DMS114 treated with DMSO at 0.1 percent for 48 hours (cell line): ENCODE measurements at regions not wholly inside any gene's neighbourhood (a gene's known extent, or its start where the extent isn't known, plus 50 kb on each side); places are given as distances from the start of the nearest gene placed in this dataset.

Experiments used
- DNase-seq: peaks from one replicate; lab custom pipeline; 2025; ENCODE audit not compliant: unreplicated experiment; lab: John Stamatoyannopoulos, UW

DNA sequence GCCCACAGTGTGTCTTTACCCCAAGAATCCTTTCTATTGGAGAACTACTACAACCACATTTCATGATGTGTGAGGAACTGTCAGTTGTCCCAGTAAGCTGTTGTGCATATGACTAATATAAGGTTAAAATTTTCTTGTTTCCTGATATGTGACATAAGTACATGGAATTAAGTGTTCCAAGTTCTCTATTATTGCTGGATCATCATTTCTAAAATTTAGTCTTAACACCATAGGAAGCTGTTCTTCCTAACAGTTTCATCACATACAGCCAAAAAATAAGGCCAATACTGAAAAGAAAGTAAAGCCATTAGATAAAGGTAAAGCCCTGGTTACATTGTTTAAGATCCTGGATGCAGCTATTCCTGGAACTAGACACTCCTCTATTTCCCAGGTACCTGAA, 620.9 kb upstream of the CDH8 start:
- DNase-seq = no peak

DNA sequence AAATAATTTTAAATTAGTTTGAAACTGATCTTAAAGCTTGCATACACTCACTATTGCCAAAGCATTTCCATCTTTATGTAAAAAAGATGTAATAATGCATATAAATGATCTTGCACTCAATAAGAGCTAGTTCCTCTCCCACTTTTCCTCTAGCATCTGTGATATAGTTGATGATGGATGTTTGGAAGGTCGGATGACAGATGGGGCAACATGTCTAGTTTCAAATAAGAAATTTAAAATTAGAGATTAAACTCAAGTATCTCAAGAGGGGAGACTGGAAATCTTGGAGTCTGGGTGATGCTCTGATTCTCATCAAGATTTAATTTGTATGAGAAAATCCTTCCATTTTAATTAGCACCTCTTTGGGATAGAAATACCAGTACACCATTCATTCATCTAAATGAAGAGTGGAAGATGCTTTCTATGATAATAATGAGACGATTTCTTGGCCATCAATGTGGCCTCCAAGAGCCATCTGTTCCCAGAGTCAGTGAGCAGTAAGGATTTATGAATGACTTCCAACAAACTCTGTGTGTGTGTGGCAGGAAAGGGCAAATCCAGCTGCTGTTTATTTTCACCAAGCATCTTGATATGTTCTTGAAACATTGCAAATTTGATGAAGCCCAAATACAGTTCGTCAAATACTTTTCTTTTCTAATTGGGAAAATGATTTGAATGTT, 616.3 kb upstream of the CDH8 start:
- DNase-seq = no peak

DNA sequence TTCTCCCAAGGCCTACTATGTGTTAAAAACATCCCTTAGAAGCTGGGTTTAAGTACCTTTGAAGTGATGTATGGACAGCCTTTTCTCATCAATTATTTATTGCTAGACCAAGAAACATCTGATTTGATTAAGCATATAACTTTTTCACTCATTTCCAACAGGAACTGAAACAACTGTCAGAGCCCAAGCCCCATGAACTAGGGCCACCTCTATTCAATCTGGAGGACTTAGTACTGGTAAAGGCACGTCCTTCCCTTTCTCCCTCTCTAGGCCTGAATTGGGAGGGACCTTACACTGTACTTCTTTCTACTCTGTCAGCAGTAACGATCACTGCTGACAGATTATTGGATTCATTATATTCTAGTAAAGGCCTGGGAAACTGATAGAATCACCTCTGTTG, 612.0 kb upstream of the CDH8 start:
- no peak for DNase-seq

DNA sequence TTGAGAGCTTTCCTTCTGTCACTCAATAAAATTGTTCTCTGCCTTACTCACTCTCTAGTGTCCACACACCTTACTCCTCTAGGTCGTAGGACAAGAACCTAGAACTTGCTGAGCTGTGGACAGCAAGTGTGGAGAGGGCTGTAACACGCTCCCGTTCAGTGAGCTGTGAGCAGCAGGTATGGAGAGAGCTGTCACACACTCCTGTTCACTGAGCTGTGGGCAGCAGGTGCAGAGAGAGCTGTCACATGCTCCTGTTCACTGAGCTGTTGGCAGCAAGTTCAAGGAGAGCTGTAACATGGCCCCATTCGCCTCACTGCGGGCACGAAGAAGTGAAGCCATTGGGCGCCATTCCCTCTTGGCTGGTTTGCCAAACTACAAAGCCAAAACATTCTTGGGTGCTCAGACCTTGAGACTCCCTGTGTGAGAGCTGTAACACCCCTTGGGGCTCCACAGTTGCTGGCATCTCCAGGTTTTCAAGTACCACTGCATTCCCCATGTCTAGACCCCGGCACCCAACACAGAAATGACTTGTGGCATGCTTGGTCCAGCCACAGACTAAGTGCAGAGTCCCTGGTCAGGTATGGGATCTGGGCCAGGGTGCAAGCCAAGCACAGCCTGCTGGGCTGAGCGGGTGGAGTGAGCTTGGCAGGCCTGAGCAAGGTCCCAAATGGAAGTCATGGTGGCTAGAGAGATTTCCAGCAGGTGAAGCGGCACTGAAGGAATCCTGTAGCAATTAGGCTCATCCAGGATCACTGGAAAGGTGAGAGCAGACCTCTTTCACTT, 608.0 kb upstream of the CDH8 start:
- no peak for DNase-seq

- DNase-seq = no peak
Observed at GRCh38 chr16:62642677-62643076, 606.4 kb upstream of the CDH8 start.

DNA sequence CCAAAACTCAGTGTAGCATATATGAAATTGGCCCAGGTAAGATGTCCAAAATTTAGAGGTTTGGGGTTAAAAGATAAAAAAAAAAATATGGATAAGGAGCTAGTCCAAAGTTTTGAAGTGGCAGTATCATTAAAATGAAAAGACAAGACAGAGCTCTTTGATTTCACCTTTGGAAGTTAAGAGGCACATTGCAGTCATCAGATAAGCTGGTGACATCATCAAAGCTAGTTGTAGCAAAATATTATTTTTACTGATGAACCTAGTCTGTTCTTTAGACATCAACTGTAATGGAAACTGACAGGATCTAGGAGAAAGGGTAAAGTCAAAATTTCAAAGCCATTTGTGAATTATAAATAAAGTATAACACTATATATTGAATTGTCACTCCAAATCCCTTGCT, 603.7 kb upstream of the CDH8 start:
- DNase-seq = no peak

GRCh38 chr16:62638964-62639870, 603.0 kb upstream of the CDH8 start:
- no peak for DNase-seq

GRCh38 chr16:62638324-62638911, 602.2 kb upstream of the CDH8 start:
- no peak for DNase-seq

DNA sequence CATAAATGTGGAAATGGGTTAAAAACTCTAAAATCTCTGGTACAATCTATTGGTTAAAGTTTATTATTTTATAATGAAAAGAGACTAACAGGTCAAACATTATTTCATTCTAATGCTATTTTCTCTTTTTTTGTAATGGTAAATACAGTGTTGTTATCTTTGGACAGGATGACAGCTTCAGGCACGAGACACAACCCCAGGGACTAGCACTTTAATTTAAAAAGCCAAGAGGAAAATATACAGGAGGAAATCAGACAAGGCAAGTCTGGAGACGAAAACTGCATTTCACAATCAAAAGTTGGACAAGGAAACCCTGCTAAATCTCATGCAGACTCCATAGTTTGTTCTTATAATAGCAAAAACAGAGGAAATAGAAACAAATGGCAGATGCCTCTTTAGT, 589.1 kb upstream of the CDH8 start:
- no peak for DNase-seq

DNA sequence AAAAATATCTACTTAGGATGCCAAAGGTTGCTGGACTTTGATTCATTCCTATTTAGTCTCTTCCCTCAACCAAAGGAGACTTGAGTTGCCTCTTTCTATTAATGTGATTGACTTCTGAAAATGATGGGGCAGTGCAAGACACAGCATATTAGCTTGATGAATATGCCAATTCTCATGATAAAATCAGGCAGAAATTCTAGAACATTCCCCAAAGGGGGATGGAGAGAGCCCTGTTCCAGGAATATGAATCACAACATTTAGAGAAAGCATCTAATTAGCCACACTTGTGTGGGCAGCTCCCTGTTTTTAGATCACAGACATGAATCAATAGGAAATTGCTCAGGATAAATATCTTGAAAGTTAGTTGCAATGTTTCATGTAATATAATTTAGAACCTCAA, 584.0 kb upstream of the CDH8 start:
- DNase-seq = no peak

DNA sequence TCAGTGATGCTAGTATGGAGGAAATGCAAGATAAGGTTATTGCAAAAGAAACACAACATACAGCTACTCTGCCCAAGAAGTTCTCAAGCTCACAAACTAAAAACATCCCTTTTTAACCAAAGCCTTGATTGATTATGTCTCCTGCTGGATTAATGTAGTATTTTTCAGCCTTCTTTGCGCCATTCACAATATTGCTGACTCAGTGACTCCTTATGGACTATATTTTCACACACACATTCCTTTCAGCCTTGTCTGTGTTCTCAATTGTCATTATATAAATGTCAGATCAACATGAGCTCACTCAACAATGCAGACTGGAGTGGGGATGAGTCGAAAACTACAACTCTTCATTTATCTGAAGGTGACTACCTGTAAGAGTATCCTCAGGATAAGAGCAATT, 579.3 kb upstream of the CDH8 start:
- no peak for DNase-seq

GRCh38 chr16:62610291-62610690, 574.1 kb upstream of the CDH8 start:
- no peak for DNase-seq

GRCh38 chr16:62602790-62603189, 566.6 kb upstream of the CDH8 start:
- DNase-seq = no peak

DNA sequence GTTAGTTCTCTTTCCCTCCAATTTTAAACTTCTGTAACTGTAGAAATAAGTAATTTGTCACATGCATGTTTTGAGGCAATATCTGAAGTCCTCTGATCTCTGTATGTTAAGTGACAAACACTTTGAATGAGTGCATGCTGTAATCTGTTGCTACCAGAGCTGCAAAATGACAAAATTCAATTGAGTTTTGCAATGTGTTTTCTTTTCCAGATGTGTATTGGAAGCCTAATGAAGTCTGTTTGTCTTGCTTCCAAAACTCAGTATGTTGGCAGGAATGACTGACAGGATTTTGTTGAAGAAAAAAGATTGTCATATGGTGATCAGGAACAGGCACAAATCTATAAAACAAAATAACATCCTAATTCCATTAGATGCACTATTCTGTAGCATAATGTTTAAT, 561.6 kb upstream of the CDH8 start:
- DNase-seq = no peak

GRCh38 chr16:62596584-62596983, 560.3 kb upstream of the CDH8 start:
- DNase-seq = no peak

- DNase-seq = no peak
Observed at GRCh38 chr16:62596125-62596524, 559.9 kb upstream of the CDH8 start.

- DNase-seq = no peak
Observed at GRCh38 chr16:62586128-62586862, 550.1 kb upstream of the CDH8 start.

DNA sequence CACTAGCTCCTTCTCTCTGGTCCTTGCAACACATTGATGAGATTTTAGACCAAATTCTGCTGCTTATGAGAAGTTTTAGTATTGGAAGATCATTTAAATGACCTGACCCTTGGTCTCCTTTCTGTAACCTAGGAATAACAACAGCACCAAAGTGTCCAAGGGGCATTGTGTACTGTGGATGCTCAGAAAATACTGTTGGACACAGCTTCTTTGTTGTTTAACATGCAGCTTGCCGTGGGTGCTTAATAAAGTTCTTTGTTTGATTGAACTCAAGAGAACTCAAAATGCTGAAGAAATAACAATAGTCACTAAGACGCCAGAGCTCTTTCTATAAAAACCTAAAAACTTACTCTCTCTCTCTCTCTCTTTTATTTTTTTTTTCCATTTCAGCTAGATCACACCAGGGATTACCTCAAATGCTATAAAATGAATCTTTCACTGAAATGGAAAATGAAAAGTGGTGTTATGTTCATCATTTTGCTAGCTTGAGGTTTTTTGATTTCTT, 548.9 kb upstream of the CDH8 start:
- DNase-seq = no peak

GRCh38 chr16:62583414-62583813, 547.2 kb upstream of the CDH8 start:
- no peak for DNase-seq

DNA sequence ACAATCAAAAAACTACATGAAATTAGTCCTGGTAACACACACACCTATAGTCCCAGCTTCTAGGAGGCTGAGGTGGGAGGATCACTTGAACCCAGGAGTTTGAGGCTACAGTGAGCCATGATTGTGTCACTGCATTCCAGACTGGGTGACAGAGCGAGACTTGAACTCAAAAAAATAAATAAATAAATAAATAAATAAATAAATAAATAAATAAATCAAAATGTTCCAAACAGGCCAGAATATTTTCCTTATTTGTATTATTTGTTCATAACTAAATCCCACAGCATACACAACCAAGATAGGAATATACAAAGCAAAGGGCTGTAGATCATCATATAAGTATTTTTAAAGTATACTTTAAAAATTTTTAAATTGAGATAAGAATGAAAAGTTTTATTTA, 537.2 kb upstream of the CDH8 start:
- no peak for DNase-seq

GRCh38 chr16:62568926-62569325, 532.7 kb upstream of the CDH8 start:
- no peak for DNase-seq
